Fibroblast of lung (primary cell): ENCODE measurements at regions not wholly inside any gene's neighbourhood (a gene's known extent, or its start where the extent isn't known, plus 50 kb on each side); places are given as distances from the start of the nearest gene placed in this dataset.

Source experiments
- CTCF ChIP-seq, 2 donors: IDR thresholded peaks in 1 of 2; conservative IDR thresholded peaks in 1 of 2; 1 replicate in 1 of 2; 2 replicates in 1 of 2; pipeline ENCODE4 v1.5.1; 2011 to 2012; ENCODE audit warnings: low read length in 2 of 2, control low read depth in 1 of 2, inconsistent platforms in 1 of 2, low read depth in 1 of 2, mild to moderate bottlenecking in 1 of 2
- EZH2 ChIP-seq: IDR thresholded peaks from 2 replicates; pipeline ENCODE4 v1.5.1; 2012; ENCODE audit warnings: low read length, control low read depth, mild to moderate bottlenecking; ENCODE audit errors: missing control alignments

- no peak for TF ChIP-seq CTCF (conservative IDR thresholded peaks at IDR 0.05 in 1 of 2, IDR thresholded peaks at IDR 0.05 in 1 of 2; ENCODE audit: low read depth in 1 of 2, low read length in 2 of 2)
- no peak for TF ChIP-seq EZH2
Measured at GRCh38 chr2:190802626-190803209, 77.9 kb upstream of the GLS start.
